DMS153 treated with DMSO at 0.1 percent for 48 hours (cell line): ENCODE measurements at regions not wholly inside any gene's neighbourhood (a gene's known extent, or its start where the extent isn't known, plus 50 kb on each side); places are given as distances from the start of the nearest gene placed in this dataset.

ENCODE experiments used
- DNase-seq: peaks from one replicate; lab custom pipeline; 2025; ENCODE audit not compliant: unreplicated experiment; lab: John Stamatoyannopoulos, UW

DNA sequence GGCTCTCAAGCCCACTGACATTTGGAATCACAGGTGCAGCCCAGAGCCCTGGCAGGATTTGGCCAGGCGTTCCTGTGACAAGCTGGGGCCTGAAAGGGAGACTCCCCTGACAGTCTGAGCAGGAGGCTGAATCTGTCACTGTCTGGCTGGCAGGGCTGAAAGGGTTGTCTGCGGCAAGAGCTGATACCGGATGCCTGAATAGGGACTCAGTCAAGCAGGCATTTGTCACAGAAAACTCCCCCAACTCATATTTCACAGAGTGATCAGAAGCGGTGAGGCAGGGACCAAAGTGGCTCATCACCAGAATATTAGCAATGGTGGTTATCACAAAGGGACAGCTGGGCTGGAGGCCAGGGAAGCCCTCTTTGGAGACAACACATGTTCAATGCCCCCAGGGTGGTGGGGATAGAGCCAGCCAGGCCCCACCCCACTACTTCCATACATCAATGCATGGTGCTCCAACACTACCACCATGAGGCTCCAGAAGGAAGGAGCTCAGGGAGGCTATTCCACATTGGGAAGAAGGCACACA lies 295.5 kb downstream of the DTWD2 start:
- no peak for DNase-seq

DNA sequence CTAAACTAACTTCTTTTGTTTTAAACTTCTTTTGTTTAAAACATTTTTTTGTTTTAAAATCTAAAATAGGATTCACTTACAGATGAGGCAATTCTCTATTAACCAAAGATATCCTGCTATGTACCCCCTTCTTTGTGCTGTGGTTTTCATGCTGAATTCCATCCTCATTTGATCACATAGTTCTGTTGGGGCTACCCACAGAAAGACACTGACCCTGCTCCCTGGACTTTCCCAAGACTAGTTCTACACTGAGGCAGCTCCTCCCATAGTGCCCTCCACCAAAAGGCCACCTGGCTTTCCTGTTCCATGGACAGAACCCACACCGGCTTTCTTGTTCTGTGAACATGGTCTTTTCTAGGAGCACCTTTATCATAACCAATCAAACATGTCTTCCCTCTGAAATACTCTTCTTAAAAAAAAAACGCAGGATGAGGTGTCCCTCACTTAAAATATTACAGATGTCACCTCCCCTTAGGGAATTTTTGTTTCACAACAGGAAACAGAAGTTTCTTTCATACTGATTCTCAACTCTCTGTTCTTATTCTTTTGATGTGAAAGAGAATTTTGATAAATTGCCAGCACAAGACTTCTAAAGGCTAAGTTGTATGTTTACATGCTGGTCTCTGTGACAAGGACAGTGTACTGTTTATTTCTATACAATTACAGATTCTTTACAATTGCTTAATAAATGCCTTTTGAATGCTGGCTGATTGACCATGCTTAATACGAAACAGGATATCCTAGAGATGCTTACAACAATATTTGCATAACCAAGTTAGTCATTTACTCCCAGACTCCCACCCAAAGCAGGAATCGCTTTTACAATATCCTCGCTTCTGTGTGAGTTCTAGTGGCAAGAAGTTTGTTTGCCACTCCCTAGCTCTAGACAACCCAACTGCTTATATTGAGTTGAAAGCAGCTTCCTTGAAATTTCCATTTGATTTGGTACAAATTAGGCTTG lies 300.4 kb downstream of the DTWD2 start:
- DNase-seq, result no peak

DNA sequence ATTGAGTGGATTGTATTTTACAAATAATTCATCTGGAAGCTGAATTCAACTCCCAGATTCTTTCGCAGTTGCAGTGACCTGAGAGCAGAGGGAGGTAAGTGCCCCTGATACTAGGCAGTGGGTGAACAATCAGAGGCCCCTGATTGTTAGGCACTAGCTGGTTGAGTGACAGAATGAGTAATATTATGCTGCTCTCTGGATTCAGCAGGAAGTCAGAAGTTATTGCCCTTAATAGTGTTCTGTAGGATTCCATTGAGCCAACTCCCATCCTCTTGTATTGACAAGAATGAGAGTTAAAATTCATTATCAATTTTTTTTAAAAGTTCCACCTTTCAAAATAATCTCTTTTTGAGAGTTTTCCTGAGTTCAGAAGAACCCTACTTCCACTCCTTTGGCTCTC lies 301.2 kb downstream of the DTWD2 start:
- no peak for DNase-seq

DNA sequence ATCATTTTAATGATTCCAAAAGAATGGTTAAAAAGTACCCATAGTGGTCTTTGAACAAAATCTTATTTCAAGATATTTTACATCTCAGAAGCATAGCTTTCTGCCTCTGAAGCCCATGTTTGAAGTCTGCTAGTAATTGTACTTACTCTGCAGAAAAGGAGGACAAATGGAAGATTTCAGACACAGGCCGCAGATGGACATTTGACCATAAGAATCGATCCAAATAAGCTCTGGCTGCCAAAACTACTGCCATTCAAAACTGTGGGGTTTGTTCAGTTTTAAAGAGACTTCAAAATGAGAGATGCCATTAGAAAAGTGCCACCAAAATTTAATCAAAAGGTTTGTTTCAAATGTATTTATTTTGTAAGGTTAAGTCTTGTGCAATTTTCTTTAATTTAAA lies 306.7 kb downstream of the DTWD2 start:
- no peak for DNase-seq

DNA sequence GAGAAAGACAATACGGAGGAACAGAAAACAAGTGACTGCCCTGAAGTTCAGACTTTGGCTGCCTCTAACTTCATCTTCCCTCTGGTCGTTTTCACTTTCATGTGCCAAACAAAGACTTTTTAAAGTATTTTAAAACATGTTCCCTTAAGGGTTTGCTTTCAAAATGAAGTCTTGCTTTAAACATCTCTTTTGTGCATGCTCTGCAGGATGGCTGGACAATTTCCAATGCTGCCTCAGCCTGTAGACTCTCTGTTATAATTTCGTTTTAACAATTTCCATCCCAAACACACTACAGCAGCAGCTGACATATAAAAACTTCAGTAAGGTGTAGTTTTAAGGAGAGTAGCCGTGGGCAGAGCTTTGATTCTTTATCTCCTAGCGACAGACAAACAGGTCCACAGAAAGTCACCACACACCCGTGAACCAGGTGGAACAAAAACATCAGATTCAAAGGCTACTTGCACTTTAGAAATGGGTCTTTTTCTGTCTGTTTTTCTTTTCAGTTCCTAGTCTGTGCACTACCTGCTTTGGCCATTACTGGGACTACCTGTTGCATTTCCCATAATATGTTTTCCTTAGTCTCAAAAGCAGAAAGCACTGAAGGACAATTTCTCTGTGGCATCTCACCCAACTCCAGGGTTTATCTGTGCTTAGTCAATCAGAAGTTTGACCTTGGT lies 308.9 kb downstream of the DTWD2 start:
- DNase-seq, result no peak

DNA sequence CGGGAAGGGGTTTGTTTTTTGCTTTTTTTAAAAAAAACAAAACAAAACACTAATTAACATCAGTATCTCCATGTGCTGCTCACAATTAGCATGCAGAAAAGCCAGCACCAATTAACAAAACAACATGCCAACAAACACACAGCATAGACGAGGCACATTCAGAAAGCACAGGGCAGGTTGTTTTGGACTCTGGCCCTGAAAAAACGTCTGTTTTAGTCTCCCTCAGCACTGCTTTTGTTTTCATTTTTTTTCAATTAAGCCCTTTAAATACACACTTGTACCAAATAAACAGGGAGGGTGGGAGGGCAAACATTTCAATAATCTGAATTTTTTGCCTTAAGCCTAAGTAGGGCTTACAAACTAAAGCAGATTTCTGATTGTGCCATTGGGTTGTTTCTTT lies 309.6 kb downstream of the DTWD2 start:
- DNase-seq, result no peak

DNA sequence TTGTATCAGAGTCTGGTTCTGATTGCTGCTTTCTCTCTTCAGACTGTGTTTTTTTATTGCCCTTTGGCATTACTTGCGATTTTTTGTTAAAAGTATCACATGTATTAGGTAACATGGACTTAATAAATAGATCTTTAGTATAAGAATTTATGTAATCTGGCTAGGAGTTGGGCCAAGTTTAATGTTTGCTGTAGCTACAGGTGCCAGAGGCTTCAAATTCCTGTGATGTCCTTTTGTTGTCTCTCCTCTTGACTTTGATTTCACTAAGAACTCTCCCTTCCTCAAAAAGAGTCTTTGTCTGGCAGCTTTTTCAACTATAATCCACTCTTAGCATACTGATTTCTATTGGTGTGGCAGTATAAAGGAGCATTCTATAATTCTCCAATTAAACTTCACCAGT lies 313.1 kb downstream of the DTWD2 start:
- DNase-seq, result no peak

DNA sequence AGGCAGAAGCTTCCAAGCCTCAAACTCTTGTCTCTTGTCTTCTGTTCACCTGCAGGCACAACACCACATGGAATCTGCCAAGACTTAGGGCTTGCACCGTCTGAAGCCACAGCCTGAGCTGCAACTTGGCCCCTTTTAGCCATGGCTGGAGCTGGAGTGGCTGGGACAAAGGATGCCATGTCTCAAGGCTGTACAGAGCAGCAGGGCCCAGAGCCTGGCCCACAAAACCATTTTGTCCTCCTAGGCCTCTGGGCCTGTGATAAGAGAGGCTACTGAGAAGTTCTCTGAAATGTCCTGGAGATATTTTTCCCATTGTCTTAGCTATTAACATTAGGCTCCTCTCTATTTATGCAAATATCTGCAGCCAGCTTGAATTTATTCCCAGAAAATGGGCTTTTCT lies 330.8 kb downstream of the DTWD2 start:
- DNase-seq, result no peak

DNA sequence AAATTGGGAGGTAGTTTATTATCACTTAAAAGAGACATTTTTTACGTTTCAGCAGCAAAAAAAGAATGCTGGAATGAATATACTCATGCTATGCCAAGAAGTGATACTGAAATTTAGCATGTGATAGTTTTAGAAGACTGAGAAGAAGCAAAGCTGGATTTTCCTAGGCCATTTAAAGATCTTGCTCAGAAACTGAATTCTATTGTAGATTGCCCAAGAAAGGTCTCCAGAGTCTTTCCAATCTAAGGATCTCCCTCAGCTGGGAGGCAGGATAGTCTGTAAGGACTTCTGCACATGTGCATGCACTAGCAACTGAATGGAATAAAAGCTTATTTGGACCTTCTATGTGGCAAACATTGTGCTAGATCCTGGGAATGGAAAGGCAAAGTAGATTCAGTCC lies 334.5 kb downstream of the DTWD2 start:
- no peak for DNase-seq

DNA sequence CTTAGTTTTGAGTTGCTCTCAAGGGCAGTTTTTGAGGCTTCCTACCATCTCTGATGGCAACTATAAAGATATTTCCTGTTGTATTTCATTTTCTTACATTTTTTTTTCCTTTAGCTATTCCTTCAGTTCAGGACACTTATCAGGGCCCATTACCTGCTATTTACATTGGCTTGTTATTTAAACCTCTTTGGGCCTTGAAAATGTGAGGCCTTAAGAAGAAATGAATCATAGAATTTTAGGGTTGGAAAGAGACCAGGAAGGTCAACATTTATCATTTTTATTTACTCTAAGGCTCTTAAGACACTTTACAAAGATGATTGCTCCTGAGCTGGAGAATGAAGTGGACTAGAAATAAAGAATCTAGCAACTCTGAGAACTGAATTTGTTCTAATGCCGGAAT lies 335.2 kb downstream of the DTWD2 start:
- DNase-seq, result no peak

DNA sequence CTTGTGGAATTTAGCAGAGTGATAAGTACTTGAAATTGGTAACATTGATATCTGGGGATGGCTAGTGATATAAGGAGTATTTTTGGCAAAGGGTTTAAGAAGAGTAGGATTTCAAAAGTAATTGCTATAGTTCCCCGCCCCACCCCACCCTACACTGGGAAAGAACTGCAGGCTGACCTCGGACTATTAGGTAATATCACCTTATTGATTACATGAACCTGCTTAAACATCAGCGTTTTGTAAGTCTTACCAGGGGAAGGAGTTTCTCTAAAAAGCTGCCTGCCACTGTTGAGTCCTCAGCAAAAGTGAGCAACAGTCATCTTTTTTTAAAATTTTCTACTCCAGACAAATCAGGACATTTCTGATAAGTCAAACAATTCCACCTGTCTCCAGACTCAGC lies 337.3 kb downstream of the DTWD2 start:
- no peak for DNase-seq

DNA sequence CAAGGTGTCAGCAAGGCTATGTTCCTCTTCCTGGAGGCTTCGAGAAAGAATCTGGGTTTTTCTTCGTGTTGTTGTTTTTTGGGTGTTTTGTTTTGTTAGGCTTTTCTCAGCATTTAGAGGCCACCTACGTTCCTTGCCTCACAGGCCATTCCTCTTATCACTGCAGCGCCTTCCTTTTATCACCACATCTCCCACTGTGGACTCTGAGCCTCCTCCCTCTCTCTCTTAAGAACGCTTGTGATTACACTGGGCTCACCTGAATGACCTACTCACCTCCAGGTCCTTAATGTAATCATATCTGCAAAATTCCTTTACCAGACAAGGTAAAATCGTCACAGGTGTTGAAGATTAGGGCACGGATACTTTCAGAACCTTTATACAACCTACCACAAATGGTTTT lies 340.8 kb downstream of the DTWD2 start:
- no peak for DNase-seq

DNA sequence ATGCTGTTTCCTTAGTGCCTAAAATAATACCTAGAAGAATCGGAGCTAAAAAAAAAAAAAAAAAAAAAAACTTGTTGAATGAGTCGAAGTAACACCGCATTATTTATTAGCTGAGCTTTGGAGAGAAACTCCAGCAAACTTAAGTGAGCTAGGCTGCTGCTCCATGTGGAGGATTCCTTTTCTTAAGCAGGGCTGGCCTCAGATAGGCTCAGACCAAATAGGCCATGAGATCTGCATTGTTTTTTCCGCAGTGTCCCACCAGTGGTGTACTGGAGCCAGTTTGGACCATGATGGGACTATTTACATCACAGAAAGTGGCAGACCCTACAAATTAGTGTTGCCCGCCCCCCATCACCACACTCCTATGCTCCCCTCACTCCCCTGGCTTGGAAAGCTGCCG lies 341.4 kb downstream of the DTWD2 start:
- DNase-seq, result no peak

DNA sequence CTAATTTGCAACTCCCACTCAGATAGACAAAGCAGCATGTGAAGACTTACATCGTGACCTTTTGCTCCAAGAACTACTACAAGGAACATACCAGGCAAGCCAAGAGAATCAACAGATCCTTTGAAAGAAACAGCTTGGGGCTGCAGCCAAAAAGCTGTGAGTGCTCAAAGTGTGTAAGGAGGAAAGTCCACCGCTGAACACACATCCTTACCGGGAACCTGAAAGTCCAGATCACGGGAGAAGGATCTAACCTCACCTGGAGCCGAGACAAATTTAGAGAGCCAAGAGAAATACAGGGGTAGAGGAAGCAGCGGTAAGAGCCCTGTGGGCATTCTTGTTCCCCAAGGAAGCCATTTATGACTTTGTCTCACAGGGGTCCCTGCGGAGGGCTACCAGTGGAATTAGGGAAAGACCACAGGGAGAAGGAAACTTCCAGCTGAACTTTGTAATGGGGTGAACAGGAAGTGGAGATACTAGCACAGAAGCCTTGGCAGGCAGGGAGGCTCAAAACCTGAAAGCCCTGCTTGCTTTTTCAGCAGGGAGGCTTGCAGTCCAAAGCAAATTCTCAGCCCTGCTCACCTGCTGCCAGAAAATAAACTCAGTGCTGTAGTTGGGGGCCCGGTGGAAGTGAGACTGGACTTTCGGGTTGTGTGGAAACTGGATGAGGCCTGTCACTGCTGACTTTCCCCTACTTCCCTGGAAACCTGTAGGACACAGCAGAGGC lies 350.2 kb downstream of the DTWD2 start:
- no peak for DNase-seq

DNA sequence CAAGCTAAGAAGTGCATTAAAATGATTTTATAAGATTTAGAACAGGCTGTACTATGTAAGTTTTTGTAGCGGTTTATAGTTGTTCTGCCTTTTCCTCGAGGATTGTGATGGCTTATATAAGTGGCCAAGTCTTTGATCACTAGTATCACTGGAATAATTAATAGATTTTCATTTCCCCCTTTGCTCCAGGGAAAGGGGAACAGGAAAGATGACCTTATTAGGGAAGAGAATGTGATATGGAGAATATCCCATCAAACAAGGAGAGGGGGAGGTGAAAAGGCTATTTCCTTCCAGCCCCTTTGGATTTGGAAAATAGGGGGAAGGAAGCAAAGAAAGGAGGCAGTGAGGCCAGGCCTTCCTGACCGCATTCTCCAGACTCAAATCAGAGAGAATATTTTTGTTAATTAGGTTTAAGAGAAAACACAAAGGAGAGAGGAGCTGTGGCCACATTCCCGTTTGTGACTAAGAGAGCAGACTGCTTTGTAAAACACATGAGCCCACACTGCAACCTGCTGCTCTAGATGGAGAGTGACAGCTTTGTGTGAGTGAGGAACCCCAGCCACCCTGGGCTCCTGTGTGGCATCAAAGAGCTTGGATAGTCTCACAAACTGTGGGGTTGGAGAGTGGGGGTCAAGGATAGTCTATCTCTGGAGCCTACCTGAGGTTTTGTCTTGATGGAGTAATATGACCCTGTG lies 359.5 kb downstream of the DTWD2 start:
- no peak for DNase-seq

DNA sequence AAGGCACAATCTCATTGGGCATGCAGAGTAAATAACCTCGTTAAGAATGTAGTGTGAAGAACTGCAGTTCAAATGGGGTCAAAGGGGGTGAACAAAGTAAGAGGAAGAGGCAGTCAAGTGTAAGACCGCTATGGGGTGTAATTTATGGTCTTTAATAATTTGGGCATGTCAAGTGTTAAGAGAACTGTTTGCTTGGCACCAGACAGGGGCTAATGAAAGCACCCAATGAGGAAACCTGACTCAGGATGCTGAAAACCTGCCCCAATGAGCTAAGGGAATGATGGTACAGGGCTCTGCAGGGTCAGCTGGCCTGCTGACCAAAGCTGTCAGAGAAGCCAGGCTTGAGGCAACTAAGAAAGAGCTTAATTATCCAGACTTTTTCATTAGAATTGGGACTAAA lies 368.1 kb downstream of the DTWD2 start:
- no peak for DNase-seq

DNA sequence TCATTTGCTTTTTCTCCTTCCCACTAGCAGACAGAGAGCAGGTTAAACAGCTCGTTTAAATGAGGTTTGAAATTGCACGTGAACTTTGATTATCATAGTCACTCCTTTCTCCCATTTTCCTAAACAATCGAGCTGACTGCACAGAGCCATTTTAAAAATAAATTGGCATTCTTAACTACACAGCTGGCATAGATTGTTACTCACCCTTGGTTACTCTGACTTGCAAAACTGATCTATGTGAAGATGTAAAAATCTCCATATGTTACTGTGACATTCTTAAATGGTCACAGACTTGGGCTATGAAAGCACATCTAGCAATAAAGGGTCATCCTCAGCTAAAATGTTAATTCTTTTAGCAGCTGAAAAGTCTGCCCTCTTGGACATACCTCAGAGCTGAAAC lies 368.5 kb downstream of the DTWD2 start:
- no peak for DNase-seq

DNA sequence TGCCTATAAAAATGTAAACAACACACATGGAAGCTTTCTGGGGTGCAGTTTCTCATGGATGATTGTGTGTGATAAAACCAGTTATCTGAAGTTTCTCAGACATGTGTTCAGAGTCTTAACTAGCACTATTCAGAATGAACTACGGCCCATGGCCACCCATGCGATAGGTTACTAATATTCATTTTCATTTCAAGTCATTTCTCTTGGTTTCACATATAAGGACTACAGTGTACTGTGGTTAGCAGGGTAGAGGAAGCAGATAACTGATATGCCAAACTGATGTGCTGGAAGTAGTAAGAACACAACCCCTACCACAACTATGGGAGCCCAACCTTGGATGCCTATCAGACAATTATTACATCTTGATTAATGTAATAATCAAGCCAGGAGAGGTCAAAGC lies 372.1 kb downstream of the DTWD2 start:
- DNase-seq, result no peak

DNA sequence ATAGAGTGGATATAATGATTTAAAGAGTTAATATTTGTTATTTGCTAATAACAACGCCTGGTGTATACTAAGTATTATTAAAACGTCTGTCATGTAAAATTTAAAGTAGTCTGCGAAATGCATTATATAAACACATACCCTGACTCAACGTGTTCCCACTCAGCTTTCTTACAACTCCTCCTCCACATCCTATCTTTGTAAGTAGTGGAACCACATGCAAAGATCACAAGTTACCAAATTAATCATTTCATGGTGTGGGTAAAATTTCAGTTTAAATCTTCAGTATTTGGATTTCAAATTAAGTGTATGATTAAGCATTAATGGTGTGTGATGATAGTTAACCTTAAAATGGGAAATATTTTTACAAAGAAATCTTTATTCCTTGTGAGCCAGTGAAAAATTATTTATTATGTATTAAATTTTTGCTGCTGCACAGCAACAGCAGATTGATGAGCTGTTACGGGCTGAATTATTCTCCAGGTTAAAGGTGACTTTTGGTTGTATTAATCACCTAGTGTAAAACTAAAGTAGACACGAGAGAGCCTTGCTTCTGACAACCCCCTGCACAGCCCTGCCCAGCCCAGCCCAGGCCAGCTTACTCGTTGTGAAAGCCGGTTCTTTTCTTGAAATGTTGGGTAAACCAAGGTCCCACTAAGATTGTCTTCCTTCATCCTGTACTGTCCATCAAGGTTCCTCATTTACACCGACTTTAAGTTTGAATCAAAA lies 373.5 kb downstream of the DTWD2 start:
- DNase-seq, result no peak

DNA sequence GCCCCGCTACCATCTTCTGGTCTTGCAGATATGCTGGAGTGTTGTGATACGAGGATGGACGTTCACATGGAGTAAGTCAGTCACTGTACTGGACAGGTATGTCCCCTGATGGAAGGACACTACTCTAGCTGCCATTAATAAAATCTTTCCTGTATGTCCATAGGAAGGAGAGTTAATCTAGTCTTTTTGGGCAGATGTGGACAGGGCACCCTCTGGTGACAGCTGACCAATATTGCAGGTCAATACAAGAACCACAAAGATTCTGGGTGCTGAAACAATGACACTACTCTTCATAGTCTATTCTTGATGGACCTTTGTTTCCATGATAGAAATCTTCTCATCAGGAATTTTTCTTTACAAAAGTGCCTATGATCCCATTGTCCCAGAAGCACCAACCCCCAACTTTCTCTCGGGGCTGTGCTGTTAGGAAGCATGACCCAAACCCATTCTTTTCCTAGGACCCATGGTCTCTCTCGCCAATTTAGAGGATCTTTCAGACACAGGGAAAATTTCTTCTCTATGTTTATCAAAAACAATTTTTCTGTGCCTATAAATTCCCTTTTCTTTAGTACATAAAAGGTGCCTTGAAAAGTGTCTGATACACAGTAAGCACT lies 376.9 kb downstream of the DTWD2 start:
- no peak for DNase-seq
